ENCODE measurements at regions not wholly inside any gene's neighbourhood (a gene's known extent, or its start where the extent isn't known, plus 50 kb on each side); places are given as distances from the start of the nearest gene placed in this dataset.

- H3F3A ChIP-seq (ENCODE audit: insufficient read depth, low read length, poor library complexity, severe bottlenecking): no peaks in the 10 kb centered on the region
- H3K9me3 ChIP-seq (ENCODE audit: low read length): no peaks in the 10 kb centered on the region
- no peak overlapping the region for H3K4me2 ChIP-seq (ENCODE audit: low read length)
- H3K36me3 ChIP-seq (ENCODE audit: insufficient read depth, low read length): no peaks in the 10 kb centered on the region
- H3K9ac ChIP-seq (ENCODE audit: low read length): no peak overlapping the region
- no peaks in the 10 kb centered on the region for H4K20me1 ChIP-seq (ENCODE audit: insufficient read depth)
- TF ChIP-seq REST (IDR thresholded peaks at IDR 0.05; ENCODE audit: borderline replicate concordance): no peak
- no peak for TF ChIP-seq EP300 (conservative IDR thresholded peaks at IDR 0.05; ENCODE audit: poor library complexity, severe bottlenecking)
- TF ChIP-seq TAF1 (IDR thresholded peaks at IDR 0.05; ENCODE audit: low read depth): no peak
- TF ChIP-seq CTCF (IDR thresholded peaks at IDR 0.05; ENCODE audit: poor library complexity, severe bottlenecking): no peak
- no peak for TF ChIP-seq MXI1 (conservative IDR thresholded peaks at IDR 0.05; ENCODE audit: poor library complexity, severe bottlenecking)
- TF ChIP-seq SMC3 (conservative IDR thresholded peaks at IDR 0.05; ENCODE audit: poor library complexity): no peak
- TF ChIP-seq RAD21 (conservative IDR thresholded peaks at IDR 0.05): no peak
- no peak for TF ChIP-seq EZH2 (IDR thresholded peaks at IDR 0.05; ENCODE audit: borderline replicate concordance, insufficient read depth, low read length, poor library complexity, severe bottlenecking)
- no peak for TF ChIP-seq POLR2AphosphoS5 (IDR thresholded peaks at IDR 0.05)
- H2AFZ ChIP-seq (ENCODE audit: low read depth, low read length): no peak overlapping the region
- no peaks in the 10 kb centered on the region for H3K79me2 ChIP-seq (replicated peaks; ENCODE audit: insufficient read depth, low read length)
- no peak overlapping the region for H3K27ac ChIP-seq (ENCODE audit: low read length)
- no peaks in the 10 kb centered on the region for H3K9me2 ChIP-seq (ENCODE audit: insufficient read depth, low read length)
- no peaks in the 10 kb centered on the region for H3K27me3 ChIP-seq (ENCODE audit: insufficient read depth, low read depth, low read length)
- no peak overlapping the region for H3K4me3 ChIP-seq (ENCODE audit: low read length)
These were observed 63.8 kb upstream of the SSTR1 start for GRCh38 chr14:38143659-38144505.

- no peak for TF ChIP-seq TAF1 (IDR thresholded peaks at IDR 0.05; ENCODE audit: low read depth)
- no peak for TF ChIP-seq EP300 (conservative IDR thresholded peaks at IDR 0.05; ENCODE audit: poor library complexity, severe bottlenecking)
- TF ChIP-seq EZH2 (IDR thresholded peaks at IDR 0.05; ENCODE audit: borderline replicate concordance, insufficient read depth, low read length, poor library complexity, severe bottlenecking): no peak
- TF ChIP-seq RAD21 (conservative IDR thresholded peaks at IDR 0.05): no peak
- no peak for TF ChIP-seq SMC3 (conservative IDR thresholded peaks at IDR 0.05; ENCODE audit: poor library complexity)
- TF ChIP-seq REST (IDR thresholded peaks at IDR 0.05; ENCODE audit: borderline replicate concordance): no peak
- no peak for TF ChIP-seq CTCF (IDR thresholded peaks at IDR 0.05; ENCODE audit: poor library complexity, severe bottlenecking)
- no peak for TF ChIP-seq POLR2AphosphoS5 (IDR thresholded peaks at IDR 0.05)
- Histone ChIP-seq H3K9ac (ENCODE audit: low read length) (no peak overlapping the region), H3K9me3 (ENCODE audit: low read length) (no peaks in the 10 kb centered on the region), H3K4me2 (ENCODE audit: low read length) (no peak overlapping the region), H3K79me2 (replicated peaks; ENCODE audit: insufficient read depth, low read length) (no peaks in the 10 kb centered on the region), H4K20me1 (ENCODE audit: insufficient read depth) (no peaks in the 10 kb centered on the region), H3K36me3 (ENCODE audit: insufficient read depth, low read length) (no peaks in the 10 kb centered on the region), H3K9me2 (ENCODE audit: insufficient read depth, low read length) (no peaks in the 10 kb centered on the region), H3K4me3 (ENCODE audit: low read length) (no peak overlapping the region), H2AFZ (ENCODE audit: low read depth, low read length) (no peak overlapping the region), H3K27ac (ENCODE audit: low read length) (no peak overlapping the region), H3F3A (ENCODE audit: insufficient read depth, low read length, poor library complexity, severe bottlenecking) (no peaks in the 10 kb centered on the region), H3K27me3 (ENCODE audit: insufficient read depth, low read depth, low read length) (no peaks in the 10 kb centered on the region)
These were observed 62.6 kb upstream of the SSTR1 start for GRCh38 chr14:38145142-38145541.

Data from neural cell (in vitro differentiated cells).